NCI-H446 treated with DMSO at 0.1 percent for 48 hours (cell line): ENCODE measurements at regions not wholly inside any gene's neighbourhood (a gene's known extent, or its start where the extent isn't known, plus 50 kb on each side); places are given as distances from the start of the nearest gene placed in this dataset.
"Not testable (repeated sequence)": the region's sequence is repeated elsewhere in the genome, so short reads cannot be mapped to it uniquely, and the experiment has no call there.

Experiments
- DNase-seq: peaks from one replicate; lab custom pipeline; 2025; lab: John Stamatoyannopoulos, UW

DNA sequence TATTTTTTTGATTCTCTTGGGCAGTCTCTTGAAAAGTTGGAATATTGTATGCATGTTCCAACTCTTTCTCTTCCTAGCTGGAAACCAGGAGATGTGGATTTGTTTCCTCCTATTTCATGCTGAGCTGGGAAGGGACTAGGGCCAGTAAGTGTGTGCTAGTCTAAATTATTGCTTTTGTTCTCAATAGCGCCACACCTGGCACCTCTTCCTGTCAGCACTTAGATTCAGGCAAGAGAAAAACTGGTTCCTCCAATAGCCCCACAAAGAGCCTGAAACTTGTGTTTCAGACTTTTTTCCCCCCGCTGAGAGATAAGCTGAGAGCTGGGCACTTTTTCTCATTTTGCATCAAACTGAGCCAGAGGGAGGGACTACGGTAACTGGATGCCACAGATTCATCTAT, 353.4 kb downstream of the OLFM4 start:
- DNase-seq = no peak

GRCh38 chr13:53398051-53398450, 369.4 kb downstream of the OLFM4 start:
- no peak for DNase-seq

DNA sequence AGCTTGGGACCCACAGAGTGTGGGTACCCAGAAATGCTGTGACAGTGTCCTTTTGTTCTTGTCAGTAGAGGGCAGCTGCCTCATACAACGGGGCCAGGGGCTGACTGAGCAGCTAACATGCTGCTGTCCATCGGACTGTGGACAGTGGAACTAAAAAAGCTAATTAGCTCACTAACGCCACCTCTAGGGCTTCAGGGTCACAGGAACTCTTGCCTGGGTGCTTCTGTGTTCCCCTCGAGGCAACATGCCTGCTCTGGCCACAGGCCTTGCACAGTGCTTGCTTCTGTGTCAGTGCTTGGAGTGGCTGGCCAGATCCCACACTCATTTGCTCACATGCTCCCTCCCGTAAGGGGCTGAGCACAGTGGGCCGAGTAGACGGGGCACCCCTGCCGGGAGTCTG, 377.0 kb downstream of the OLFM4 start:
- DNase-seq = no peak

- no peak for DNase-seq
Measured at GRCh38 chr13:53408306-53408705, 379.7 kb downstream of the OLFM4 start.

DNA sequence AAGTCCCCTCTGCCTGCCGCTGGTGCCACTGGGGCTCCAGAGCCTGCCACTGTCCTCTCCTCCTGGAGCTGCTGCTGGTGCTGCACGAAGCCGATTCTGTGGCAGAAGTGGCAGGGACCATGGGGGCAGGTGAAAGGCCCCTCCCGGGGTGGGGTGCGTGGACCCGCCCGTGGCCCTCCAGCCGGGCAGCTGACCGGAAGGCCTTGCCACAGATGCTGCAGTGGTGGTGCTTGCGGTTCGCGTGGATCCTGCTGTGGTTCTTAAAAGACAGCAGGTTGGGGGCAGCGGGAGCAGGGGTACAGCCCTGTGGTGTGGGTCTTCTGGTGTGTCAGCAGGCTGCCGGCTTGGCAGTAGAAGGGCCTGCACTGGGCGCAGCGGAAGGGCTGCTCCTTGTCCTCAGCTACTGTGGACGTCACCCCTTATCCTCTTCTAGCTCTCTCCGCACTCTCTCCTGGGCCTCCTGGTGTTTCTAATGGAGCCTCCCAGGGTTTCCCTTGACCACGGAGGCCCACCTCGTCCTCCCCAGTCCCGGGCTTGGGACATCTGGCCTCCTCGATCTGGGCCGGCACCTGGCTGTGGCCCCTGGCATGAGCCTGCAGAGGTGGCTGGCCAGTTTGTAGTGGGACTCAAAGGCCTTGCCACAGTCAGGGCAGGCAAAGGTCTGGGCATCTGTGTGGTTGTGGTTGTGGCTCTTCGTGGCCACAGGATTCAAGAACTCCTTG, 380.4 kb downstream of the OLFM4 start:
- DNase-seq = no peak

DNA sequence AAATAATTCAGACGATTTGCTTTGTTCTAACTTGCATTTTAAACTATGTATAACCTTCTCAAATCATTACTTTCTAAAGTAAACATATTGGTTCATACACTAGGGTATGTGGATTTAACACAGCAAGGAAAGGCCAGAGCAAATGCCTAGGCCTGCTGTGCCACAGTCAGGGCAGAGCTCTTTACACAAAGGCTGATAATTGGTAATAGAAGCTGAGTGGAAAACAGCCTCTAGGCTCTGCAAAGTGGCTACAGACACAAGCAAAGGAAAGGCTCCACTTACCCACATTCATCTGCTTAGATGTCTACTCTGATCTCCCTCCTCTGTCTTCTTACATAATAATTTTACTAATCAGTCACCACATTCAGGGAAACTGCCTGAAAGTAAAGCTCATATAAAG, 382.9 kb downstream of the OLFM4 start:
- no peak for DNase-seq

DNA sequence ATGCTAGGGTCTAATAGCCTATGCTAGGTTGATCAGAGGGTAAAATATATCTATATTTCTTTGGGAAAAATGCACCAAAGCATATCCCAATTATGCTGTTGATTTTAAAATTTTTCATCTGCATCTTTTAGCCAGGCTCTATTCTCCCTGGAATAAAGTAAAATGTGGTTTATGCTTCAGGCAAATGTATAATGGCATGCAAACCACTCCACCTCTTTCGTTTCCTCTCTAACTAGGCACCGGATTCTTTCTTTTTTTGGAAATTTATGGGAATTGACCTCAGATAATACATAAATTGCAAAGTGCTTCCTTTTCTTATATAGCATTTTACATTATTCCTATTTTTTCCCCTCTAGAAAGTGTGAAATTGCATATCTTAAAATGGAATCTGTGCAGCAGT, 386.5 kb downstream of the OLFM4 start:
- DNase-seq = no peak

- no peak for DNase-seq
Measured at GRCh38 chr13:53417601-53418000, 389.0 kb downstream of the OLFM4 start.

GRCh38 chr13:53422415-53422814, 393.8 kb downstream of the OLFM4 start:
- DNase-seq = no peak

GRCh38 chr13:53436396-53436795, 407.8 kb downstream of the OLFM4 start:
- DNase-seq = no peak

GRCh38 chr13:53439439-53440225, 411.0 kb downstream of the OLFM4 start:
- no peak for DNase-seq

DNA sequence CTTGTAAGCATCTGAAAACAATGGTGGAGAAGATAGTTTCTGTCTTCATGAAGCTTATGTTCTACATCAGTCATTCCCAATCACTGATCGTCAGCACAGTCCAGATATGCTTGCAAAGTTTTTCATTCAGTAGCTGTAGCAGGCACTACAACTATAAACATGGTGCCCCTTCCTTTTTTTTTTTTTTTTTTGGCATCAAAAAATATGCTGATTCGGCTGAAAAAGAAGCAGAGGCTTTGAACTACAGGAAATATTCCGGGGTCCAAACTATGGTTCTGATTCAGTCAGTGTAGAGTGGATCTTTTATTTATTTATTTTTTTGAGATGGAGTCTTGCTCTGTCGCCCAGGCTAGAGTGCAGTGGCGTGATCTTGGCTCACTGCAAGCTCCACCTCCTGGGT, 414.4 kb downstream of the OLFM4 start:
- no peak for DNase-seq

GRCh38 chr13:53445686-53446085, 417.1 kb downstream of the OLFM4 start:
- no peak for DNase-seq

GRCh38 chr13:53447456-53447855, 418.8 kb downstream of the OLFM4 start:
- DNase-seq = no peak

DNA sequence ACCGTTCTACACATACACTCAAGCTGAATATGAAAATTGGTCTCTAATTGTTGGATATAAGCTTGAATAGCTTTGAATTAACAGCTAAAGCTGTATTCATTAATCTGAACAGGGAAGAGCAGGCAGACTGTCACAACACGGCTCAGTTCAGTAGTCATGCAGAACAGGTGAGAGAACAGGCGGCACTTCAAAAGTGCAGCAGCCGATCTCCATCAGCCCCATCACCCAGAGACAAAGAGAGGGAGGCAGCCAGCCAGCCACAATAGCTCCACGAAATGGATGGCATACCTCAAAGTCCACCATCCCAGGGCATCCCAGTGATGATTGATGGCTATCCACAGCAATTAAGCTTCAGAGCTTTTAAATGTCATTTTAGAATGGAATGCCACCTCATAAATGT, 419.2 kb downstream of the OLFM4 start:
- no peak for DNase-seq

DNA sequence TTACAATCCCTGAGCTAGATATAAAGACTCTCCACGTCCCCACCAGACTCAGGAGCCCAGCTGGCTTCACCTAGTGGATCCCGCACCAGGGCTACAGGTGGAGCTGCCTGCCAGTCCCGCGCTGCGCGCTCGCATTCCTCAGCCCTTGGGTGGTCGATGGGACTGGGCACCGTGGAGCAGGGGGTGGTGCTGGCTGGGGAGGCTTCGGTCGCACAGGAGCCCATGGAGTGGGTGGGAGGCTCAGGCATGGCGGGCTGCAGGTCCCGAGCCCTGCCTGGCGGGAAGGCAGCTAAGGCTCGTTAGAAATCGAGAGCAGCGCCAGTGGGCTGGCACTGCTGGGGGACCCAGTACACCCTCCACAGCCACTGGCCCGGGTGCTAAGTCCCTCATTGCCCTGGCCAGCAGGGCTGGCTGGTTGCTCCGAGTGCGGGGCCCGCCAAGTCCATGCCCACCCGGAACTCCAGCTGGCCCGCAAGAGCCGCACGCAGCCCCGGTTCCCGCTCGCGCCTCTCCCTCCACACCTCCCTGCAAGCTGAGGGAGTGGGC, 423.7 kb downstream of the OLFM4 start:
- DNase-seq = not testable (repeated sequence)

- DNase-seq = no peak
Measured at GRCh38 chr13:53460796-53461195, 432.2 kb downstream of the OLFM4 start.

GRCh38 chr13:53463106-53463505, 434.5 kb downstream of the OLFM4 start:
- no peak for DNase-seq

- DNase-seq = no peak
Measured at GRCh38 chr13:53466576-53466975, 438.0 kb downstream of the OLFM4 start.

GRCh38 chr13:53473397-53473796, 444.8 kb downstream of the OLFM4 start:
- DNase-seq = no peak

- no peak for DNase-seq
Measured at GRCh38 chr13:53474878-53475277, 446.3 kb downstream of the OLFM4 start.

- no peak for DNase-seq
Measured at GRCh38 chr13:53490752-53491151, 462.1 kb downstream of the OLFM4 start.

DNA sequence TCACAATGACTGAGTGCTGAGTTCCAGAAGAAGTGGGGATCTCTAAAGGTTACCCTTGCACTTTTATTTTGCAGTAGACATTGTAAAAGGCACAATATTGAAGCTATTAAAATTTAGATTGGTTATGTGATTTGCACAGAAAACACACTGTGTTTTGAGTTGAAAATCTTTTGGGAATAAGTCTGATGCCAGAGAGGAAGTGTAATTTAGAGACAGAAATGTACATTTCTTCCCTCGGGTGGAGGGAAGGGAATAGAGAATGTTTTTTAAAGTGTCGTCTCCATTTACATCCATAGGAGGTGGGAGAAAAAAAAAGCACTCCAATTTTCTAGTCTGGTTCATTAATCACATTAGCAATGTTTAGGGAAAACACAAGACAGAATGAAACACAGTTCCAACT, 465.8 kb downstream of the OLFM4 start:
- DNase-seq = no peak
